ENCODE measurements at regions not wholly inside any gene's neighbourhood (a gene's known extent, or its start where the extent isn't known, plus 50 kb on each side); places are given as distances from the start of the nearest gene placed in this dataset.

GRCh38 chr12:58131986-58132755 is 190.8 kb downstream of the ATP23 start:
- no peak for DNase-seq (ENCODE audit: low read depth)

GRCh38 chr12:58138424-58138823 is 197.1 kb downstream of the ATP23 start:
- no peak for DNase-seq (ENCODE audit: low read depth)

GRCh38 chr12:58139894-58140293 is 198.5 kb downstream of the ATP23 start:
- DNase-seq (ENCODE audit: low read depth), result no peak

GRCh38 chr12:58140395-58140794 is 199.0 kb downstream of the ATP23 start:
- no peak for DNase-seq (ENCODE audit: low read depth)

- DNase-seq (ENCODE audit: low read depth), result no peak
Measured at GRCh38 chr12:58142991-58143390, 201.6 kb downstream of the ATP23 start.

- no peak for DNase-seq (ENCODE audit: low read depth)
Measured at GRCh38 chr12:58143498-58143995, 202.2 kb downstream of the ATP23 start.

- peak; percentile 9 for DNase-seq (ENCODE audit: low read depth)
Measured at GRCh38 chr12:58148405-58148804, 207.0 kb downstream of the ATP23 start.

GRCh38 chr12:58148976-58149375 is 207.6 kb downstream of the ATP23 start:
- DNase-seq (ENCODE audit: low read depth), result no peak

GRCh38 chr12:58154359-58154758 is 213.0 kb downstream of the ATP23 start:
- DNase-seq (ENCODE audit: low read depth), result no peak

GRCh38 chr12:58156697-58157096 is 215.3 kb downstream of the ATP23 start:
- DNase-seq (ENCODE audit: low read depth), result no peak

- peak; percentile 2 for DNase-seq (ENCODE audit: low read depth)
Measured at GRCh38 chr12:58159941-58160340, 218.6 kb downstream of the ATP23 start.

- no peak for DNase-seq (ENCODE audit: low read depth)
Measured at GRCh38 chr12:58161773-58162172, 220.4 kb downstream of the ATP23 start.

- DNase-seq (ENCODE audit: low read depth), result no peak
Measured at GRCh38 chr12:58163021-58163420, 221.7 kb downstream of the ATP23 start.

- DNase-seq (ENCODE audit: low read depth), result no peak
Measured at GRCh38 chr12:58166643-58167042, 225.3 kb downstream of the ATP23 start.

GRCh38 chr12:58167622-58168021 is 226.3 kb downstream of the ATP23 start:
- no peak for DNase-seq (ENCODE audit: low read depth)

GRCh38 chr12:58169826-58170225 is 228.5 kb downstream of the ATP23 start:
- no peak for DNase-seq (ENCODE audit: low read depth)

GRCh38 chr12:58171914-58172313 is 230.5 kb downstream of the ATP23 start:
- DNase-seq (ENCODE audit: low read depth), result peak; percentile 5

GRCh38 chr12:58172433-58173073 is 231.2 kb downstream of the ATP23 start:
- DNase-seq (ENCODE audit: low read depth), result no peak

GRCh38 chr12:58174316-58174715 is 232.9 kb downstream of the ATP23 start:
- no peak for DNase-seq (ENCODE audit: low read depth)

GRCh38 chr12:58176296-58176869 is 235.0 kb downstream of the ATP23 start:
- DNase-seq (ENCODE audit: low read depth), result peak; percentile 46

GRCh38 chr12:58177366-58177765 is 236.0 kb downstream of the ATP23 start:
- no peak for DNase-seq (ENCODE audit: low read depth)

GRCh38 chr12:58184212-58184611 is 242.8 kb downstream of the ATP23 start:
- no peak for DNase-seq (ENCODE audit: low read depth)
